DOHH2 (cell line): ENCODE measurements at regions not wholly inside any gene's neighbourhood (a gene's known extent, or its start where the extent isn't known, plus 50 kb on each side); places are given as distances from the start of the nearest gene placed in this dataset.

Experiments used
- EZH2phosphoT487 ChIP-seq: fragments of 200-600 bp; sonication (generic); IDR thresholded peaks from 2 replicates; pipeline ENCODE4 v1.6.1; 2017; ENCODE audit warnings: borderline replicate concordance, mild to moderate bottlenecking, antibody characterized with exemption, low read length, moderate library complexity, mixed read lengths
- TF ChIP-seq, protein P1 (sequence below): fragments of 200-600 bp; sonication (generic); IDR thresholded peaks from one replicate; pipeline ENCODE4 v1.5.1; 2014; ENCODE audit warnings: antibody characterized with exemption, mild to moderate bottlenecking, low read depth, low read length; ENCODE audit not compliant: poor library complexity, severe bottlenecking

DNA sequence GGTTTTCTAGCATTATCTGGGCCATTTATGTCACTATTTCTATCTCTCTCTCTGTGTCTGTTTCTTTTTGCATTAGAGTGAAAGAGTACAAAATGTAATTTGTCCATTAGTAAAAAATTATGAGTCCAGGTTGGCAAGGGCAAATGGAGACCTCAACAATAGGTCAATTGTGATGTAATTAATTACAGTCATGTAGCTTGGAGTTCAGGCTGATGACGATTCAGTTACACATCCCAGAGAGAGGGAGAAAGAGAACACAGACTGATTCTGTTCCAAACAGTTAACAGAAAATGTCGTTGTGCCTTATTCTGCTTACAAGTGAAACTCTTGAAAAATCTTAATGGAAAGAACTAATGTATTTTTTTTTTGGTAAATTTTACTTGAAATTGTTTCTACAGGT lies 83.3 kb downstream of the ATXN7L3B start:
- TF ChIP-seq, protein P1, sequence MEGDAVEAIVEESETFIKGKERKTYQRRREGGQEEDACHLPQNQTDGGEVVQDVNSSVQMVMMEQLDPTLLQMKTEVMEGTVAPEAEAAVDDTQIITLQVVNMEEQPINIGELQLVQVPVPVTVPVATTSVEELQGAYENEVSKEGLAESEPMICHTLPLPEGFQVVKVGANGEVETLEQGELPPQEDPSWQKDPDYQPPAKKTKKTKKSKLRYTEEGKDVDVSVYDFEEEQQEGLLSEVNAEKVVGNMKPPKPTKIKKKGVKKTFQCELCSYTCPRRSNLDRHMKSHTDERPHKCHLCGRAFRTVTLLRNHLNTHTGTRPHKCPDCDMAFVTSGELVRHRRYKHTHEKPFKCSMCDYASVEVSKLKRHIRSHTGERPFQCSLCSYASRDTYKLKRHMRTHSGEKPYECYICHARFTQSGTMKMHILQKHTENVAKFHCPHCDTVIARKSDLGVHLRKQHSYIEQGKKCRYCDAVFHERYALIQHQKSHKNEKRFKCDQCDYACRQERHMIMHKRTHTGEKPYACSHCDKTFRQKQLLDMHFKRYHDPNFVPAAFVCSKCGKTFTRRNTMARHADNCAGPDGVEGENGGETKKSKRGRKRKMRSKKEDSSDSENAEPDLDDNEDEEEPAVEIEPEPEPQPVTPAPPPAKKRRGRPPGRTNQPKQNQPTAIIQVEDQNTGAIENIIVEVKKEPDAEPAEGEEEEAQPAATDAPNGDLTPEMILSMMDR = no peak
- no peak for TF ChIP-seq EZH2phosphoT487
